GM21619 (cell line): ENCODE measurements at regions not wholly inside any gene's neighbourhood (a gene's known extent, or its start where the extent isn't known, plus 50 kb on each side); places are given as distances from the start of the nearest gene placed in this dataset.
"Not testable (repeated sequence)": the region's sequence is repeated elsewhere in the genome, so short reads cannot be mapped to it uniquely, and the experiment has no call there.

Experiments used
- ATAC-seq: cut with Tn5 transposase; IDR thresholded peaks from one replicate; pipeline ENCODE4 v1.9.1; 2021; ENCODE audit not compliant: unreplicated experiment

GRCh38 chr2:67614454-67614853 lies 217.3 kb downstream of the ETAA1 start:
- ATAC-seq, result no peak

GRCh38 chr2:67616749-67617148 lies 219.6 kb downstream of the ETAA1 start:
- peak; percentile 78 for ATAC-seq

GRCh38 chr2:67619204-67619603 lies 222.1 kb downstream of the ETAA1 start:
- ATAC-seq, result no peak

- ATAC-seq, result not testable (repeated sequence)
These were observed 226.6 kb downstream of the ETAA1 start for GRCh38 chr2:67623741-67624140.

- no peak for ATAC-seq
These were observed 228.0 kb downstream of the ETAA1 start for GRCh38 chr2:67625178-67625577.

GRCh38 chr2:67625690-67626475 lies 228.8 kb downstream of the ETAA1 start:
- no peak for ATAC-seq

- no peak for ATAC-seq
These were observed 229.5 kb downstream of the ETAA1 start for GRCh38 chr2:67626656-67627055.

GRCh38 chr2:67627456-67628207 lies 230.5 kb downstream of the ETAA1 start:
- no peak for ATAC-seq

GRCh38 chr2:67628892-67629291 lies 231.8 kb downstream of the ETAA1 start:
- ATAC-seq, result no peak

- no peak for ATAC-seq
These were observed 234.3 kb downstream of the ETAA1 start for GRCh38 chr2:67631483-67631882.

- ATAC-seq, result no peak
These were observed 236.2 kb downstream of the ETAA1 start for GRCh38 chr2:67633212-67633856.

- no peak for ATAC-seq
These were observed 241.0 kb downstream of the ETAA1 start for GRCh38 chr2:67638146-67638545.

GRCh38 chr2:67641312-67642045 lies 244.3 kb downstream of the ETAA1 start:
- ATAC-seq, result no peak

- ATAC-seq, result no peak
These were observed 244.9 kb downstream of the ETAA1 start for GRCh38 chr2:67642046-67642382.

GRCh38 chr2:67642961-67643360 lies 245.8 kb downstream of the ETAA1 start:
- ATAC-seq, result no peak

GRCh38 chr2:67645280-67646138 lies 248.4 kb downstream of the ETAA1 start:
- ATAC-seq, result no peak

GRCh38 chr2:67646714-67647333 lies 249.7 kb downstream of the ETAA1 start:
- ATAC-seq, result no peak

- ATAC-seq, result no peak
These were observed 252.5 kb downstream of the ETAA1 start for GRCh38 chr2:67649331-67650261.
